Lung (tissue), 11 donors: ENCODE measurements at regions not wholly inside any gene's neighbourhood (a gene's known extent, or its start where the extent isn't known, plus 50 kb on each side); places are given as distances from the start of the nearest gene placed in this dataset.

Source experiments
- ATAC-seq: fragments of 200-7000 bp; cut with Tn5 transposase; one replicate; pipeline ENCODE4 v1.9.1; 2020; ENCODE audit warnings: moderate number of reproducible peaks; ENCODE audit not compliant: insufficient read depth, low FRiP score
- DNase-seq, 3 donors: peaks; one replicate each; pipeline ENCODE4 v3.0.0-alpha.2; 2013 to 2017
- H3K27ac ChIP-seq, 2 donors: one replicate each; pipeline ENCODE4 v1.5.1; 2013; ENCODE audit warnings: mild to moderate bottlenecking in 2 of 2, moderate library complexity in 2 of 2, control low read depth in 1 of 2, inconsistent platforms in 1 of 2, low read depth in 1 of 2, low read length in 1 of 2
- H3K27me3 ChIP-seq, 3 donors: one replicate each; pipeline ENCODE4 v1.5.1; 2013; ENCODE audit warnings: low read length in 2 of 3; ENCODE audit not compliant: control insufficient read depth in 3 of 3, insufficient read depth in 3 of 3
- H3K36me3 ChIP-seq, 4 donors: one replicate each; pipeline ENCODE4 v1.5.1; 2013; ENCODE audit warnings: low read length in 4 of 4, mild to moderate bottlenecking in 1 of 4, moderate library complexity in 1 of 4; ENCODE audit not compliant: control insufficient read depth in 4 of 4, insufficient read depth in 4 of 4
- H3K4me1 ChIP-seq, 5 donors: one replicate each; pipeline ENCODE4 v1.5.1; 2013; ENCODE audit warnings: low read length in 5 of 5, mild to moderate bottlenecking in 2 of 5, moderate library complexity in 1 of 5; ENCODE audit not compliant: control insufficient read depth in 5 of 5, insufficient read depth in 5 of 5
- H3K4me3 ChIP-seq: one replicate; pipeline ENCODE4 v1.5.1; 2013; ENCODE audit warnings: mild to moderate bottlenecking, control low read depth, moderate library complexity
- H3K9ac ChIP-seq, 2 donors: one replicate each; pipeline ENCODE4 v1.5.1; 2013; ENCODE audit warnings: low read length in 2 of 2, control low read depth in 1 of 2; ENCODE audit not compliant: insufficient read depth in 1 of 2
- H3K9me3 ChIP-seq, 4 donors: one replicate each; pipeline ENCODE4 v1.5.1; 2013; ENCODE audit warnings: low read length in 3 of 4, mild to moderate bottlenecking in 1 of 4, moderate library complexity in 1 of 4; ENCODE audit not compliant: control insufficient read depth in 4 of 4, insufficient read depth in 3 of 4
- CTCF ChIP-seq: IDR thresholded peaks from 2 replicates; pipeline ENCODE4 v1.5.1; 2012; ENCODE audit warnings: mild to moderate bottlenecking; ENCODE audit errors: control extremely low read depth, extremely low read depth
- WGBS, 2 donors: extraction: QIAGEN DNeasy Blood & Tissue Kit; methylation state at CpG; one replicate each; pipeline ENCODE4 v1.1.7; 2013; 5-methylcytosine and 5-hydroxymethylcytosine counted together
- donor health status: control.
- donor health status: control.
- donor health status: Bipolar disorder and iron deficiency.
- donor health status: healthy.
- donor health status: DM: yes; HTN: yes; CAD: no.

DNA sequence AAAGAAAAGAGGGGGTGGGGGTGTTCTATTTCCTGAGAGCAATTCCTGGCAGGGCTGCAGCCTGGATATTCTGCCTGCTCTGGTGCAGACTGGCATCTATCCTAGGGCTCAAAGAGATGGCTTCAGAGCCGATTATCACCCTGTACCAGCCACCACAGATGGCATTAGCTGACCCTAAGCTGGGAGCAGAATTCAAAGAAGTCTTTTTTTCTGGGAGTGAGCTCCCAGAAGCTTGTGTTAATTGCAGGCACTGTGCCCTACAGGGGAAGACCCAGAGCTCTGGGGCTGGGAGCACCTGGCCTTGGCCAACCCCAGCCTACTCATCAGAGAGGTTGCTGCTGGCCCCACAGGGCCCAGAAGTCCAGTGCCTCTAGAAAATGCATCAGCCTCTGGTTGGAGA is 85.9 kb downstream of the PXDC1 start:
- H3K9me3 ChIP-seq, result no peaks in the 10 kb centered on the region
- H3K36me3 ChIP-seq, result no peaks in the 10 kb centered on the region
- H3K27ac ChIP-seq, result no peak overlapping the region
- 69 to 78% methylated on average over 1 of the region's 1 CpG for WGBS, 2 donors
- DNase-seq (peak in 2 of 3 donors; percentile 35 to 46), ATAC-seq (no peak)
- H3K4me1 ChIP-seq, result peaks cover 0 to 17% (median 5%) of the 10 kb centered on the region in 5 donors
- TF ChIP-seq CTCF, result no peak
- no peak overlapping the region for H3K9ac ChIP-seq
- no peak overlapping the region for H3K4me3 ChIP-seq
- no peaks in the 10 kb centered on the region for H3K27me3 ChIP-seq

DNA sequence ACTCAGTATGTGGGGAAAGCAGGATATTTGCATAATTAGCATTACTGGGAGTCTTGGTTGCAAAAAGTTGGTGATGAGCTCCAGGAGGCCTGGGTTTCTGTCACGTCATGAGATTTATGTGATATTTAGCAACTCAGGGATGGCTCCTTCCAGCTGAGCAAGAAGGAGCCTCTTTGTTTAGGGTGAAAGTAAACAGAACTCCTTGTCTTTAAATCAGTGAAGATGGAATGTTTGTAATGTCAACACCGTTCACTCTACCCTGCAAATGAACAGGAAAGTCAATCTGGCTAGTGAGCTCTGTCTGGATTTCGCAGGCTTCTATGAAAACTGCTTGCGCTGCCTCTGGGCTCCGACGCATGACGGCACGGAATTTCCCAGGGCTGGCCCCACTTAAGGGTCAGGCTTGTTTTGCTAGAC is 86.9 kb downstream of the PXDC1 start:
- Histone ChIP-seq H3K27ac (no peak overlapping the region), H3K4me3 (no peak overlapping the region), H3K36me3 (no peaks in the 10 kb centered on the region), H3K9me3 (no peaks in the 10 kb centered on the region), H3K27me3 (no peaks in the 10 kb centered on the region), H3K9ac (no peak overlapping the region), H3K4me1 (peaks cover 0 to 17% (median 5%) of the 10 kb centered on the region in 5 donors)
- ATAC-seq (no peak), DNase-seq (peak; percentile 31 to 42 (median 35))
- WGBS, 2 donors, result 48 to 68% methylated on average over 8 of the region's 8 CpGs
- no peak for TF ChIP-seq CTCF

DNA sequence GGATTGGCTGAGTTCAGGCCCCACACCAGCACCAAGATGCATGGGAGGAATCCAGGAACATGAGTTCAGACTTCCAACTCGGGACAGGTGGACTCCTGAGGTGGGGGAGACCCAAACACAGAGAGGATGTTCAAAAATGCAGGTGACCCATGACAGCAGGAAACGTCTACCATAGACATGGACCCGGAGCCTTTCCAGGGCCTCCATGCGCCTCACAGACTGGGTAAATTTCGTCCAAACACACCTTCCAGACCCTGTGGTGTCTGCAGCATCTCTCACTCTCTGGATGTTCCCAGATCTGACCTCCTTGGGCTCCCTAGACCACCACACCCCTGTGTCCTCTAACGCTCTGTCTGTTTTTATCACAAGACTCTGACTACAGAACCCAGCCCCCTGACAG is 87.7 kb downstream of the PXDC1 start:
- H3K9me3 ChIP-seq, result no peaks in the 10 kb centered on the region
- H3K27ac ChIP-seq, result no peak overlapping the region
- DNase-seq (no peak), ATAC-seq (no peak)
- H3K9ac ChIP-seq, result no peak overlapping the region
- 93 to 94% methylated on average over 6 of the region's 6 CpGs for WGBS, 2 donors
- H3K4me1 ChIP-seq, result peaks cover 0 to 17% (median 5%) of the 10 kb centered on the region in 5 donors
- TF ChIP-seq CTCF, result no peak
- H3K27me3 ChIP-seq, result no peaks in the 10 kb centered on the region
- H3K4me3 ChIP-seq, result no peak overlapping the region
- H3K36me3 ChIP-seq, result no peaks in the 10 kb centered on the region

GRCh38 chr6:3663081-3663480 is 88.4 kb downstream of the PXDC1 start:
- WGBS, 2 donors, result 80 to 85% methylated on average over 8 of the region's 8 CpGs

More at GRCh38 chr6:3663081-3663480, 88.4 kb downstream of the PXDC1 start:
- Histone ChIP-seq H3K9ac (no peak overlapping the region), H3K9me3 (no peaks in the 10 kb centered on the region), H3K27ac (no peak overlapping the region), H3K36me3 (no peaks in the 10 kb centered on the region), H3K27me3 (no peaks in the 10 kb centered on the region), H3K4me3 (no peak overlapping the region), H3K4me1 (peaks cover 0 to 17% (median 5%) of the 10 kb centered on the region in 5 donors)
- TF ChIP-seq CTCF, result no peak
- ATAC-seq (no peak), DNase-seq (no peak)
